ENCODE measurements at regions not wholly inside any gene's neighbourhood (a gene's known extent, or its start where the extent isn't known, plus 50 kb on each side); places are given as distances from the start of the nearest gene placed in this dataset.

DNA sequence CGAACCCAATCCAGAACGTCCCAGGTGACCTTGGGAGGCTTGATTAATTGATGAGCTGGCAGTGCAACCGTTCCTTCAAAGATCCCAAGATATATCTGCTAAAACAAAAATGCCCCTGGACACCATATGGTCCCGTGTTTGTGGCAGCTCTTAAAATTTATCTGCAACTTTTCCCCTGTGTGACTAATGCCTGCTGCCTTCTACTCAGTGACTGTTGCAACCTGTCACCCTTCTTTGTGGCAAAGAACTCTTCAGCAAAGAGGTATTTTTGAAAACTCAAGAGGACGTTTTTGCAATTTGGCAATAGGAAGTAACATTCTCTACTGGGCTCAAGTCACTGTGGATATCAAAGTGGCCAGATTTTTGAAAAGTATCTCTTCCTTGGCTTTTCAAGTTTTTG lies 75.8 kb upstream of the SOD3 start:
- DNase-seq (ENCODE audit: low spot score) = no peak

DNA sequence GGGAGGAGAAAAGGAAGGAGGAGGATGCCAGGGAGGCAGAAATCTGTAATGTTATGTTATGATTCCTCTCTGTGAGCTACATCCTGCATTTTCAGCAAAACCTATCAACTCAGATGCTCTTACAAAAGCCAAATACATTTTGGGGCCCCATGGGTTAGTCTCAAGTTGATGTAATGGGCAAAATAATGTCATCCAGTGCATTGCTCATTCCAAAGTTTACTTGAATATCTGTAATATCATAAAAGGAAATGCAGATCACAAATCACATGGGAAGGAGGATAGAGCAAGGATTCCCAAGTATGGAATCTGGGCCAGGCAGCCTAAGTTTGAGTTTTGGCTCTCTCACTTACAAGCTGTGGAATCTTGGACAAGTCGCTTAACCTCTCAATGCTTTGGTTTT lies 74.9 kb upstream of the SOD3 start:
- no peak for DNase-seq (ENCODE audit: low spot score)

DNA sequence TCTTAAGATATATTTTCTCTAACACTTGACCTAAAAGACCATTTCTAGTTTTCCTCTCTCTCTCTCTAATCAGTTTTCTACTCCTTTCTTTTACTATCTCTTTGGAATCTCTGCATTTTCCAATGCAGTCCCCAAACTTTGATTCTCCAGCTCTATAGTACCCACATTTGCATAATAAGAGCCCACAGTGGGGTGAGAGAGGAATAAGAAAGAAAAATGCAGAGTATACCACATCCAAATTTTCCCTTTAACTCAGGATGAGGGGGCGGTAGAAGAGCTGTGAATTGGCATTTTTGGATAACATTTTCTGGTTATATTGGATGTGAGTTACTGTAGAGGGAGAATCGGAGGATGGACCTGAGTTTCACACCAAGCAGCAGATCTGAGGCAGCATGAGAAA lies 74.4 kb upstream of the SOD3 start:
- DNase-seq (ENCODE audit: low spot score) = no peak

DNA sequence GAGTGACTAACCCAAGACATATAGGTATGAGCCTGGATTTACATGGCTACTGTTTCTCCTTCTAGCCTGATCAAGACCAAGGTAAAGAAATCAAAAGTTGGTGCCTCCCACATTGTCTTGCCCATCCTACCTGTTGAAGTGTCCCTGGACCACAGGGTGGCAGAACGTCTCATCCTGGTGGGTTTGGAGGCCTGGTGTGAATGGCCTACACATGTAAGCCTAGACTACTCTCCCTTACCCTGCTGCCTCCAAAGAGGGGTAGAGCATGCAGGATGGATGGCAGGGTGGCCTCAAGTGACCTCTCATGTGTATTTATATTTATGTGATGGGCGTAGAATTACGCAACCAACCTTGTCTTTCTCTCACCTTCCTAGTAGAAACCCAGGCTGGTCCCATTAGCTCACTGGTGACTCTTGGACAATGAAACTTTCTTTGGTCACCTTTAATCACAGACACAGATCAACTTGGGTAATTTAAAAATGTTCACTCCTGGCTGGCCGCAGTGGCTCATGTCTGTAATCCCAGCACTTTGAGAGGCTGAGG lies 73.3 kb upstream of the SOD3 start:
- DNase-seq (ENCODE audit: low spot score) = no peak

DNA sequence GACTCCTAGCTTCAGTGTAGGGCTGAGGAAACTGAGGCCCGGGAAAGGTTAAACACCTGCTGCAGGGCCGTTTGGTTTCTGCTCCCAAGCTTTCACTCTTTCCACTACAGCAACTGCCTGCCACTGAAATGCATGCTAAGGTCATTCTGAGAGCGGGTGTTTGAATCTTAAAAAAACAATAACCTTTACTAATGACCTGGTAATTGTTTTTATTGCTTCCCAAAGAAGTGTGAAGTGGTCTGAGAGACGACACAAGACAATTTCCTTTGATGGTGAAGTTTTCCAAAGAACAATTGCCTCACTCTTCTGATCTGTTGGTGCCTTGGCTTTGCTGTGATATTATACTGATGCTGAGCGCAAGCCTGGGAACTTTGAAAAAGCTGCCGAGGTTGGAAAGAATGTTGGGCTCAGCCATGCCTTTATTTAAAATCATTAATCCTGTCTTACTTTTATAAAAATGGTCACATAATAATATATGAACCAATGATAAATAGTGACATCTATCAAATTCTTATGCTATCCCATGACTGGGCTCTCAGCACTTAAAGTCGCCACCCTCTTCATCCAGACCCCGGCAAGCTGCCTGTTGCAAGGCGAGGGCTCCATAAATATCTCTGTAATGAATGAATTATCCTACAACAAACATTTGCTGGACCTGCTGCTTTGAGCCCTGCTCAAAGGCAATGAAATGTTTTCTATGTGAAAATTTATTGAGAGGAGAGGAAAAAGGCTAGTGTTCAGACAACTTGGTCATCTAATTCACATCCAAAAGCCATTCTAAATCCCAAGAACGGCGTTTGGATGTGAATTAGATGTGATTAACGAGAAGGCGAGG lies 67.8 kb upstream of the SOD3 start:
- no peak for DNase-seq (ENCODE audit: low spot score)

DNA sequence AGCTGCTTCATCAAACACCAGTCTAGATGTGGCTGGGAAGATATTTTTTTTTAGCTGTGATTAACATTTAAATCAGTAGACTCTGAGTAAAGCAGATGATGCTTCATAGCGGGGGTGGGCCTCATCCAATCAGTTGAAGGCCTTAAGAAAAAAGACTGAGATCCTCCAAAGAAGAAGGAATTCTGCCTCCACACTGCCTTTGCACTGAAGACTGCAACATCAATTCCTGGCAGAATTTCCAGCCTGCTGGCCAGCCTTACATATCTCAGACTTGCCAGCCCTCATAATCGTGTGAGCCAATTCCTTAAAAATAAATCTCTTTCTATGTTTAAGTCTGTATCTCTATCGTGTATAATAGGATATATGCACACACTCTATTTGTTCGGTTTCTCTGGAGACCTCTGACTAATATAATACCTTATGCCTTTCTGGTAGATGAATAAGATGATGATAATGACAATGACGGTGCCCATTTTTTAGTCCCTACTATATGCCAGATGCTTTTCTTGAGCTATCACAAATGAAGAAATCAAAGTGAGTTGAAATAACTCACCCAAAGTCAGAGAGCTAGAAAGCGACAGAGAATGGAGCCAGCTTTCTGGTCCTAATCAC lies 66.1 kb upstream of the SOD3 start:
- DNase-seq (ENCODE audit: low spot score) = no peak

DNA sequence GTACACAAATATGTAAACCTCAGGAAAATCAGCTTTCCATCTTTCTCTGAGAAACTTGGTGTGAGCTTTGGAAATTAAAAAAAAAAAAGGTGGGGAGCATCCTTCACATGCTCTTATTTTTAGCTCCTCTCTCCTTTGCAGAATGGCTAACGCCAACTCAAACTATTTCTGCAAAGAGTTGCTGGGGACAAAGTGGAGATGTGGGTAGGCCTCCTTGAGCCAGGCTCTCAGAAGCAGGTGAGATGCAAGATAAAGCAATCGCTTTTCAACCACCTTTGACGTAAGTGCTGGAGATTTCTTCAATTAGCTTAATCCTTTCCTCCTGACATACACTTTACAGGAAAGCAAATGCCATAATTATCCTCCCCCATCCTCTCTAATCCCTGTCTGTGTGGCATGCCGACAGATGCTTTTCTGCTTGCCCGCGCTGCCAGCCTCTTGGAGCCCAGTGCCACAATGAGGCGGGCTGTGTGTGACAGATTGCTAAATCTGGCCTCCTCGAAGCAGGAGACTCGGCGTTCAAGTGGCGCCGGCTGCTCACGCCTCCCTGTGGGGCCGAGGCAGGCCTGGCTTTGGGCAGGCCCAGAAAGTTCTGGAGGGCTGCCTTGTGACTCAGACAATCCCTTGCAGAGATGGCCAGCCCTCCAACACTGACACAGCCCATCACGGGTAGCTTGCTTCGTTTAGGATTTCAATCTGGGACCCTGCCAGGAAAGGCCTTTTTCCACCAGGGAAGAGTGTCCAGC lies 64.9 kb upstream of the SOD3 start:
- DNase-seq (ENCODE audit: low spot score) = no peak

DNA sequence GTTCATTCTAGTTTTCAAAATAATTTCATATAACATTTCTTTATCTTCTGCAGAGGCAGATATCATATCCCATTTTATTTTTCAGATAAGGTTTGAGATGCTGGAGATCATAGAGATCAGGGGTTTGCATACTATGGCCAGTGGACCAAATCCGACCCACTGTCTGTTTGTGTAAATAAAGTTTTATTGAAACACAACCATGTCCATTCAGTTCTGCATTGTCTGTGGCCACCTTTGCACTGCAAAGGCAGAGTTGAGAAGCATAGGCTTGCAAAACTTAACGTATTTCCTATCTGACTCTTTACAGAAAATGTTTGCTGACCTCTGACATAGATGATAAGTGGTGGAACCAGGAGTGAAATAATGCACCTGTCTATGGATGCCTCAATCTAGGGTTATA lies 63.9 kb upstream of the SOD3 start:
- no peak for DNase-seq (ENCODE audit: low spot score)

DNA sequence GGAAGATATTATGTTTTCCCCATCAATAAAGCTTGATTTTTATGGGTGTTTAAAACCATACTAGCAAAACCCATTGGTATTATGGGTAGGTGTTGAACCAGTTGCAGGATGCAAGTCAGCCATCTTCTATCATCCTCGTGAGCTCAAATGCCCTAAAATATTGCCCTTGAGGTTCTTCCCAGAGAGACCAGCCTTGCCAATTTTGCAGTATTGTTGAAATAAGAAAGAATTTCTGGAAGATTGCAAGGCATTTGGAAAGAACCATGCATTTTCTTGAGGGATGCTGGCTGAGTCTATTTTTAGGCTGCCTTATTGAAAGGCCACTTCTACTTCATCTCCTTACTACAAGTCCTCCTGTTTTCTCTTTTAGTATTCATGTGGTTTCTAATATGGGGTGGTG lies 60.9 kb upstream of the SOD3 start:
- DNase-seq (ENCODE audit: low spot score) = no peak

DNA sequence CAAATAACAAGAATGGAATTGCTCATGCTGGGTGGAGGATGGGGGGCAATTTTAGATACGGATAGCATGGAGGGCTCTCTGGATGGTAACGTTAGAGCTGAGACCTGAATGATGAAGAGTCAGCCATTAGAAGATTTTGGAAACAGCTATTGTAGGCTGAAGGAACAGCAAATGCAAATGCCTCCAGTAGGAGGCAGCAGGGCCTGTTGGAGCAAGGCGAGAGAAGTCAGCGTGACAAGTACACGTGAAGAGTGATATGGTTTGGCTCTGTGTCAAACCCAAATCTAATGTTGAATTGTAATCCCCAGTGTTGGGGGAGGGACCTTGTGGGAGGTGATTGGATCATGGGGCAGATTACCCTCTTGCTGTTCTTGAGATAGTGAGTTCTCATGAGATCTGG lies 59.3 kb upstream of the SOD3 start:
- DNase-seq (ENCODE audit: low spot score) = no peak

DNA sequence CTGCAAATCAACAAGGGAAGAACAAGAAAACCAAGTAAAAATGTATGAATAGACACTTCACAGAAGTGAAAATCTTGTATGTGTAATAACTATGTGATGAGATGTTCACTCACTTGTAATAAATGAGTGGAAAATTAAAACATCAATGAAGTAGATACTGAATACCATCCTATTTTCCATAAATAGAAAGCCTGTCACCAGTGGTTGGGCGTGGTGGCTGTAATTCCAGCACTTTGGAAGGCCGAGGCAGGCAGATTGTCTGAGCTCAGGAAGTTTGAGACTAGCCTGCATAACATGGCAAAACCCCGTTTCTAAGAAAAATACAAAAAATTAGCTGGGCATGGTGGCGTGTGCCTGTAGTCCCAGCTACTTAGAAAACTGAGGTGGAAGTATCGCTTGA lies 53.5 kb upstream of the SOD3 start:
- DNase-seq (ENCODE audit: low spot score) = no peak

DNA sequence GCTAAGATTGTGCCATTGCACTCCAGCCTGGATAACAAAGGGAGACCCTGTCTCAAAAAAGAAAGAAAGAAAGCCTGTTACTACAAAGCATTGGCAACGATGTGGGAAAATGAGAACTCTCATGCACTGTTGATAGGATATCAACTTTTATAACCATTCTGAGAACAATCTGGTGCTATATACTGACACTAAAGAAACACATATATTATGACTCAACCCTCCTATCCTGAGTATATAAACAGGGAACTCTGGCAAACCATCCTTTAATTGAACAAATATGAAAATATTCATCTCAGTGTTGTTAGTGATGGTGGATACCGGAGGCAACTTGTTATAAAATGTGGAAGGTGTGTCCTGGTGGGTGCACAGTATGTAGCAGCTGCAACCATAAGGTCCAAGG lies 53.0 kb upstream of the SOD3 start:
- no peak for DNase-seq (ENCODE audit: low spot score)

DNA sequence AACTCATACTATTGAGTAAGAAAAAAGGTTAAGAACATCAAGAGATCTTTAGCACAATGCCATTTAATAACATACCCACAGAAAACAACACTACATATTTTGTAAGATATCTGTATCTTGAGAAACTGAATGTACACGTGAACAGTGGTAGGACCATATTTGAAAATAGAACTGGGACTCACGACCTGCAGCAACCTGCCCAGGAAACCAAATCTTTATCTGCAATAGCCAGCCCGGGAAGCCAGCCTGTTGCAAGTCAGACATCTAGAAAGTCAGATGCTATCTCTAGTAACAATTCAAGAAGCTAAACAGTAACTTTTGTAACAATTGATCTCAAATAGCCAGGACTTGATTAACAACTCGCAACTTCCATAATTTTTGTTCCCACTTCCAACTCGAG lies 52.6 kb upstream of the SOD3 start:
- DNase-seq (ENCODE audit: low spot score) = no peak

DNA sequence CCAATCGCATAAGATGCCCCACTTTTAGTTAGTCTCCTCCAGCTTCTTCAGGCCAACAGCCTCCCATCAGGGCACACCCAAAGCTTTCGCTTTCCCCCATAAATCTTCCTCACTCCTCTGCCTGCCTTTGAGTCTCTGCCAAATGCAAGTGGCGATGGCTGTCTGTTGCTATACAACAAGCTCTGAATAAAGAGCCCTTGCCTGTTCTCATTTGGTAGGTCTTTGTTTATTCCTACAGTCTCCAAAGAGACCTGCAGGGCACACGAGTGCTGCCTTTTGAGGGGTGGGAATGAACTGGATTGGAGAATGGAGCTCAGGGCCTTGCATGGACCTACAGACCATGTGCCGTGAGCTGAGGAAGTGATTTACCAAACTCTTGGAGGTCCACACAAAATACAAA lies 52.2 kb upstream of the SOD3 start:
- no peak for DNase-seq (ENCODE audit: low spot score)

DNA sequence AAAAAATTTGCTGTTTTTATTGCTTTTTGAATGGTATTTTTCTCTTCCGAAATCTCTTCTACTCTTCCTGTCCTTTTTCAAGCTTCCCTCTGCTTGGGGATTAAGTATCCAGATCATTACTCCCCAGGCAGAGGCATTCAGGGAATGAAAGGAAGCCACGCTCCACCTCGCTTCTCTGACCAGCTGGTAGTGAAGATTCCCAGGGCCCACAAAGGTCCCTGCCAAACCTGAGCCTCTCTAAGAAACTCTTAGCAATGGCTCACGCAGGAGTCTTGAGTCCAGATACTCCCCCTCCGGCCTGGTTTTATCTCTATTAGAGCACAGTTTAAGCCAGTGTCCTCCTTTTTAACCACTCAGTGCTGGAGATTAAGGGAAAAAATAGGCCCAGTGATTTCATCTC lies 51.4 kb upstream of the SOD3 start:
- no peak for DNase-seq (ENCODE audit: low spot score)

DNA sequence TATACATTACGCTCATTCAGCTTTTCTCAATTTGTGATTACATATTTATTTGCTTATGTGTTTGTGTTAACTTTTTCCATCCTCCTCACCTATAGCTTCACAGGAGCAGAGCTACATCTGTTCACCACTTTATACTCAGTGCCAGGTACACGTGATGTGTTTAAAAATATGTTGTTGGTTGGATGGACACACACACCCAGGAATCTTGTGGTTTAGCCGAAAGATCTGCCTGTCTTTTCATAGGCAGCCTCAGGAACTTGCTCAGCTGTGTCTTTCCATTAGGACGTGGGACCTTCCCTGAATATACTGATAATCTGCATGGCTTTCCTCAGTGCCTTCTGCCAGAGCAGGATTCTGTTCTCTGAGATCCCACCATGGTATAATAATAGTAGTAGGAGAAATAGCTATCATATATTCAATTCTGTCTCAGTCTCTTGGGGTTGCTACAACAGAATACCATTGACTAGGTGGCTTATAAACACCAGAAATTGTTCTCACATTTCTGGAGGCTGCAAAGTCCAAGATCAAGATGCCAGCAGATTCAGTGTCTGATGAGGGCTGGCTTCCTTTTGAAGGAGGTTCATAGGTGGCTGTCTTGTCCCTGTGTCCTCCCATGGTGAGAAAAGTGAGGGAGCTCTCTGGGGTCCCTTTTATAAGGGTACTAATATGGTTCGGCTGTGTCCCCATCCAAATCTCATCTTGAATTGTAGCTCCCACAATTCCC lies 50.0 kb upstream of the SOD3 start:
- no peak for DNase-seq (ENCODE audit: low spot score)

Data from hematopoietic multipotent progenitor cell treated with erythropoietin and hydrocortisone succinate and interleukin-3 and kit ligand, for 15 days (in vitro differentiated cells).